ENCODE measurements at regions not wholly inside any gene's neighbourhood (a gene's known extent, or its start where the extent isn't known, plus 50 kb on each side); places are given as distances from the start of the nearest gene placed in this dataset.
"Not testable (repeated sequence)": the region's sequence is repeated elsewhere in the genome, so short reads cannot be mapped to it uniquely, and the experiment has no call there.

DNA sequence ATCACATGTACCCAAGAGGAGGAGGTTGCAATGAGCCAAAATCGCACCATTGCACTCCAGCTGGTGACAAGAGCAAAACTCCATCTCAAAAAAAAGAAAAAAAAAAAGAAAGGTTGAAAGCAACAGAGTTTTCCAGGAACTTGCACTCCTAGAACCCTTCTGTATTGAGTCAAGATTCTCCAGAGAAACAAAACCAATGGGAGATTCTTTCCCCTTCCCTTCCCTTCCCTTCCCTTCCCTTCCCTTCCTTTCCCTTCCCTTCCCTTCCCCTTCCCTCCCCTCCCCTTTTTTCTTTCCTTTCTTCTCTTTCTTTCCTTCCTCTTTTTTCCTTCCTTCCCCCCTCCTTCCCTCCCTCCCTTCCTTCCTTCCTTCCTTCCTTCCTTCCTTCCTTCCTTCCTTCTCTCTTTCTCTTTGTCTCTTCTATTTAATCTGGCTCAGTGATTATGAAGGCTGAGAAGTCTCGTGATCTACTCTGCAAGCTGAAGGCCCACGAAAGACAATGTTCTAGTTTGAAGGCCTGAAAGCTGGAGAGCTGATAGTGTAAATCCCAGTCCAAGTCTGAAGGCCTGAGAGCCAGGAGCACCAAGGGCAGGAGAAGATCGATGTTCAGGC is 59.6 kb upstream of the CNTLN start:
- no peaks in the 10 kb centered on the region for H3K4me1 ChIP-seq
- TF ChIP-seq POLR2A (IDR thresholded peaks at IDR 0.05) (no peak), CTCF (IDR thresholded peaks at IDR 0.05) (no peak)
- H3K4me3 ChIP-seq (replicated peaks in 1 of 3), result no peak overlapping the region
- no peak overlapping the region for H3K27ac ChIP-seq
- no peaks in the 10 kb centered on the region for H3K9me3 ChIP-seq
- no peaks in the 10 kb centered on the region for H3K27me3 ChIP-seq
- DNase-seq, result no peak
- no peaks in the 10 kb centered on the region for H3K36me3 ChIP-seq
- intact Hi-C loops (cut with DNase I), result no loop called here
- WGBS, 2 donors, result 81 to 83% methylated on average over 4 of the region's 4 CpGs

DNA sequence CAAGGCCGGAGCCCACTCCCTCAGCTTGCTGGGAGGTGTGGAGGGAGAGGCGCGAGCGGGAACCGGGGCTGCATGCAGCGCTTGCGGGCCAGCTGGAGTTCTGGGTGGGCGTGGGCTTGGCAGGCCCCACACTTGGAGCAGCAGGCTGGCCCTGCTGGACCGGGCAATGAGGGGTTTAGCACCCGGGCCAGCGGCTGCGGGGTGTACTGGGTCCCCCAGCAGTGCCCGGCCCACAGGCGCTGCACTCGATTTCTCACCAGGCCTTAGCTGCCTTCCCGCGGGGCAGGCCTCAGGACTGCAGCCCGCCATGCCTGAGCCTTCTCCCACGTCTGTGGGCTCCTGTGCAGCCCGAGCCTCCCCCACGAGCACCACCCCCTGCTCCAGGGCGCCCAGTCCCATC is 62.3 kb upstream of the CNTLN start:
- H3K36me3 ChIP-seq; H3K9me3 ChIP-seq; H3K27ac ChIP-seq; H3K4me3 ChIP-seq (replicated peaks in 1 of 3); H3K27me3 ChIP-seq; DNase-seq; H3K4me1 ChIP-seq; intact Hi-C loops (cut with DNase I): not testable (repeated sequence)
- WGBS, 2 donors, result 89 to 100% methylated on average over 6 to 9 of the region's 22 CpGs

DNA sequence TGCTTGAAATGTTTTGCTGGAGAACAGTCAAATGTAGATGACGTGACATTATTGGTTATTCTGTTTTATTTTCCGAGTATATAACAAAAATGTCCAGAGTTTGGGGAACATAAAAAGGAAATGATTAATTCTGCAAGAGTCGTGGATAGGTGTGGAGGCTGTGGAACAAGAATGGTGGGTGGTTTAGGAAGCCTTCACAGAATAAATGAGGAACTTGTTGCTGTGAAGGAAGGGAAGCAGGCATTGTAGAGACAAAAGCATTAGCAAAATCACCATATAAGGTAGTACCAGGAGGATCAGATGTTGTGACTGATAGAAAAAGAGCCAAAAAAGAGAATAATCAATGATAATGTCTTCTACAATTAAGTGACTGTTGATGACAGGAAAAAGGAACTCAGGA is 66.2 kb upstream of the CNTLN start:
- no peaks in the 10 kb centered on the region for H3K9me3 ChIP-seq
- no peaks in the 10 kb centered on the region for H3K27me3 ChIP-seq
- no peak overlapping the region for H3K4me3 ChIP-seq (replicated peaks in 1 of 3)
- no peak for TF ChIP-seq CTCF (IDR thresholded peaks at IDR 0.05)
- TF ChIP-seq POLR2A (IDR thresholded peaks at IDR 0.05), result no peak
- no peaks in the 10 kb centered on the region for H3K4me1 ChIP-seq
- no peaks in the 10 kb centered on the region for H3K36me3 ChIP-seq
- no peak for DNase-seq
- no peak overlapping the region for H3K27ac ChIP-seq
- intact Hi-C loops (cut with DNase I), result no loop called here
- WGBS, 2 donors, result 78 to 85% methylated on average over 3 of the region's 3 CpGs

- intact Hi-C loops (cut with DNase I), result no loop called here
- no peak overlapping the region for H3K4me3 ChIP-seq (replicated peaks in 1 of 3)
- TF ChIP-seq POLR2A (IDR thresholded peaks at IDR 0.05), result no peak
- TF ChIP-seq CTCF (IDR thresholded peaks at IDR 0.05), result no peak
- 74% methylated on average over 1 of the region's 1 CpG for WGBS, 2 donors
- H3K27ac ChIP-seq, result no peak overlapping the region
- H3K36me3 ChIP-seq, result no peaks in the 10 kb centered on the region
- no peaks in the 10 kb centered on the region for H3K4me1 ChIP-seq
- no peaks in the 10 kb centered on the region for H3K9me3 ChIP-seq
- peak in 1 of 2 donors; percentile 8 for DNase-seq
- no peaks in the 10 kb centered on the region for H3K27me3 ChIP-seq
Observed at GRCh38 chr9:17065062-17065461, 69.8 kb upstream of the CNTLN start.

- Histone ChIP-seq H3K4me3 (replicated peaks in 1 of 3) (no peak overlapping the region), H3K27me3 (no peaks in the 10 kb centered on the region), H3K36me3 (no peaks in the 10 kb centered on the region), H3K4me1 (no peaks in the 10 kb centered on the region), H3K27ac (no peak overlapping the region), H3K9me3 (no peaks in the 10 kb centered on the region)
- WGBS, 2 donors, result 71 to 79% methylated on average over 1 of the region's 1 CpG
- TF ChIP-seq CTCF (IDR thresholded peaks at IDR 0.05) (no peak), POLR2A (IDR thresholded peaks at IDR 0.05) (no peak)
- intact Hi-C loops (cut with DNase I), result no loop called here
- DNase-seq, result no peak
Observed at GRCh38 chr9:17064558-17064957, 70.3 kb upstream of the CNTLN start.

Data from thyroid gland (tissue), 4 donors.